GM19324 (cell line): ENCODE measurements at regions not wholly inside any gene's neighbourhood (a gene's known extent, or its start where the extent isn't known, plus 50 kb on each side); places are given as distances from the start of the nearest gene placed in this dataset.

Experiments used
- ATAC-seq: cut with Tn5 transposase; IDR thresholded peaks from one replicate; pipeline ENCODE4 v1.9.1; 2021; ENCODE audit warnings: mild to moderate bottlenecking, moderate library complexity; ENCODE audit not compliant: unreplicated experiment, low FRiP score

DNA sequence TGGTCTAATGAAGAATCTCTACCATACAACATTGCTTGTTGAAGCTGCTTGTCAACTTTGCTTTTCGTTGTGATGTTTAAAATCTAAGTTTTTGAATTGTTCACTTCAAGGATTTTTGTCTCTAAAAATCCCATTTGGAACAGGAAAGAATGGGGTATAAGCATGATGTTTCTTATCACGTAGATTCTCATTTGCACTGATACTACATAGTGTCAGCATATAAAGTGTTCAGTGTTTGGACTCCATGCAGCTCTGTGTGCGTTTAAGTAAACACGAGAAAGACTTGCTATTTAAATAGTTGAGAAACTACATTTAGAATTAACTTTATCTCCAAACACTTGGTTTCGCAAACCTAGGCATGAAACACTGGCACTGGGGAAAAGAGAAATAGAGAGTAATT, 452.5 kb downstream of the NKX6-1 start:
- no peak for ATAC-seq

DNA sequence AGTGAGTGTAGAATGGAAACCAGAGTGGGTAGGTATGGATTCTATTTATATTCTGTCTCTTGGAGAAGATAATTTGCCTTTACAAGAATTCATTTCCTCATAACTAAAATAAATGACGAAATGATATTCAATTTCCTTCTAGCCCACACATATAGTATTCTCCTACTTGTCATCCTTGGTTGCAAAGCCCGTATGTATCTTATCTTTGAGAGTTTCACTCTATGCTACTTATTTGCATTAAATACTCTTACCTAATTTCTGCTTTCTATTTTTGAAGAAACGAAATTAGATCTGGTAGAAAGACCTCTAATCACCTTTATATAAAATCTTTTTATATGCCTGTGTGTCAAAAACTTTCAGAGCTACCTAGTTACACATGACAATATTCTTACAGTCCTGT, 457.7 kb downstream of the NKX6-1 start:
- ATAC-seq: no peak

DNA sequence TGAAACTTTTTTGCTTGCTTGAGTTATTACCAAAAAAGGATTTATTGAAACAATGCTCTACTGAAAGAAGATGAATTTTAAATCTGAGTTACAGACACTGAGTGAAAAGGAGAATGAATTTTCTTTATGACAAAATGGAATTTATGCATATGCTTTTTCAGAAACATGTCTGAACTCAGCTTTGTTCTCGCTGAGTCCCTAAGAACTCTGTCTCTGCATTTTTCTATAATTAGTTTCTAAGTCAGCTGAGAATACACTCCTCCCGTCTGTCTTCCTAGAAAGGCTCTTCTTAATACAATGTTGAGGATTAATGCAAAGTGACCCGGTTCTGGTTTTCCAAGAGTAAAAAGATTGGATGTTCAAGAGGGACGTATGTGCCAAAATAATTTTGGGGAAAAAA, 463.5 kb downstream of the NKX6-1 start:
- no peak for ATAC-seq

DNA sequence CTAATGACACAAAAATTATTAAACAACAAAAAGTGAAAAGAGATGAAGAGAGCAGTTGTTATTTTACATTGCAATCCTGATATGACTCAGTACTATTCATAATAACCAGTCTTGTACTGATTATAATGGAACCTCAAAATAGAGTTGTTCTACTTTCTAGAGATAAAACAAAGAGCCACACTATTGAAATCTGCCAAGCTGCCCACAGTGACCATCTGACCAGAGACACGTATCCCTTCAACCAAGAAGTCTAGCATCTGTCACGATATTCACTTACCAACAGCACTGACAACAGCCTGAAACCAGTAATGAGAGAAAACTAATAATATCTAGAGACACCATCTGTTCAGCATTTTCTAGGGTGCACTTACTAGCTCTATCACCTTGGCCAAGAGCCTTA, 466.7 kb downstream of the NKX6-1 start:
- no peak for ATAC-seq

DNA sequence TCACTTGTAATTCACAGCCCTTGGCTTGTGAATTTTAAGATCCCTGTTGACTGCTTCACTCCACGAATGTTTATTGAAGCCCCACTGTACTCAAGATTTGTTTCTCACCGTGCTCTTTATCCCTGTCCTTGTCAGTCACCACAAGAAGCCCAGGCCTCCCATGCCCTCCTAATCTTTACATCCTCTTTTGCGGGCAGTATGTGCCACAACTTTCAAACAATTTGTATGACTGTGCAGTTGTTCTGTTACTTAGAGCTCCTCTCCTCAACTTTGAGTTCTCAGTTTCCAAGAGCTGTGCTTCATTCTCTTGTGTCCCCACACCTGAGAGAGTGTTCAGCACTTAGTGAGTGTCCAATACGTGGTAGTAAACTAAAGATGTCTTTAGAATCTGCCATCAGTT, 467.7 kb downstream of the NKX6-1 start:
- no peak for ATAC-seq

DNA sequence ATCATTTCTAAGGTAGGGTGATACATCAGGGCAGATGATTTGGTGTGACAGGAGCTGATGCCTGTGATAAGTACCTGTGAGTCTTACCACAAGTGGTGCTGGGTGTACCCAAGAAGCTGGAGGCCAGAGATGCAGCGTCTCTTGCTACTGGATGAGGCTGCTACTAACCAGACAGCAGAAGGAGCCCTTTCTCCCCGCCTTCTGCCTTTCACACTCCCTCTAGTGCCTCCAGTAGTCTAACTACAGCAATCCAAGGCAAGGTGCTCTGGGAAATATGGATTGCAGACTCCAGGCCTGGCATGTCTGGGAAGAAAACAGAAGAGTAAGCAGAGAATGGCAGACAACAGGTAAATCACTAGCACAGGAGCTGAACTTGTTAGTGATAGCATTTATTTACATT, 470.8 kb downstream of the NKX6-1 start:
- ATAC-seq: no peak

DNA sequence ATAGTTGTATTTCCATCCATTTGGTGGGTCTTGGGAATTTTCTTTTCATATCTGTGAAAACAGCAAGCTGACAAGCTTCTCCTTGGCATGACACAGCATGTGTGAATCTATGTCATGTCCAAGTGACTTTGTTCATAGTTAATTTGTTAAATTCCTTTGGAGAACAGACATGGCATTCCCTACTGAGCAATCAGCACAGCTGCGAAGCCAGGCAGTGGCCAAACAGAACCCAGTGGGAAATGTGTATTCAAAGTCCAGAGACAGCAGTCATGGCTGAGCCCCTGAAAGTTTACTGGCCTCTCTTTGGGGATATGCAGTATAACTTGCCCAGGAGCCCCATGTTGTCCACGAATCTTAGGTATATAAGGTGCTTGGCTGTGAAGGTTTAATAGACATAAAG, 474.7 kb downstream of the NKX6-1 start:
- ATAC-seq: no peak

DNA sequence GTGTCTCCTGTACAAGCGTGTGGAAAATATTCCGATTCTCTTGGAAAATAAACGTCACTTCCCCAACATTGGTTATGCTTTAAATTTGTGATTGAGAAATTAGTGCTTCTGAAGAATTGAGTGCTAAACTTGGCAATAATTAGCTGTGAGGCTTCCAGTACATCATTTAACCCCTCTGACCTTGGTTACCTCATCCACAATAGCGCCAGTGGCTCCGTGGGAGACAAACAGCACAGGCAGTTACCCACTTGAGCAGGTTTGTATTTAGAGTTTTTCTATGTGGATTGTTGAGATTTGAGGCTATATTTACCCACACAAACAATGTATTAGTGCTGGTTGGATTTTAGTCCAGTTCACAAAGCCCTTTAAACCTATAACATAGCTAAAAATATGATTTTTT, 476.5 kb downstream of the NKX6-1 start:
- no peak for ATAC-seq

DNA sequence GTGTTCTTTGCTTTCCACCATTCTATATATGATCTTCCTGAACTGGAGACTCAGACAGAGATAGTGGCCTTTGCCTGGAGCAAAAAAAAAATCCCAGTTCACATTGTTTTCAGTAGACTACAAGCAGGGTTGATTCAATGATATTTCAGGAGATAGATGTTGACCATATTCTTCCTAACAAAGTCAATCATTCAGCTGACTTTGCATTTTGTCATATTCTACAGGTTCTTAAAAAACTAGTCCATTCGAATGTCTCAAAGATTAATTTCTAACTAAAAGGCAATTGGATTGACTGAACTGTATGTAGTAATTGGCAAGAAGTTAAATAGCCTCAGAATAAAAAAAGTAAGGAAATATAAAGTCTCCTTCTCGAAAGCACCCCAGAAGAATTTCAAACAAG, 479.5 kb downstream of the NKX6-1 start:
- ATAC-seq: no peak

DNA sequence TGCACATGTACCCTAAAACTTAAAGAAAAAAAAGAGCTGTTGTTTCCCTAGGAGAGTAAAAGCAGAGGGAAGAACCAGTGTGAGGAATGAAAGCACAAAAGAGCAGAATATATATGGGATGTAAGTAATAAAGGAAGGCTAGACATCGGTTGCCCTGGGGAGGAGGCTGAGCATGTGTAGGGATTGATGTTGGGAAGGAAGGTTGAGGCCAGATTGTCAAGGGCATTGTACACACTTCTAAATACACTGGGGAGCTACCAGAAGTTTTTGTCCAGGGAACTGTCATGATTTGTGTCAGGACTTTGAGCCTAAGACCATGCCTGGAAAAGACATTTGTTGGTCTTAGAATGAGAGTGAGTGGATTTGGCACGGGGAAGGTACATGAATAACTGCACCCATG, 467.1 kb downstream of the GPAT3 start:
- no peak for ATAC-seq

DNA sequence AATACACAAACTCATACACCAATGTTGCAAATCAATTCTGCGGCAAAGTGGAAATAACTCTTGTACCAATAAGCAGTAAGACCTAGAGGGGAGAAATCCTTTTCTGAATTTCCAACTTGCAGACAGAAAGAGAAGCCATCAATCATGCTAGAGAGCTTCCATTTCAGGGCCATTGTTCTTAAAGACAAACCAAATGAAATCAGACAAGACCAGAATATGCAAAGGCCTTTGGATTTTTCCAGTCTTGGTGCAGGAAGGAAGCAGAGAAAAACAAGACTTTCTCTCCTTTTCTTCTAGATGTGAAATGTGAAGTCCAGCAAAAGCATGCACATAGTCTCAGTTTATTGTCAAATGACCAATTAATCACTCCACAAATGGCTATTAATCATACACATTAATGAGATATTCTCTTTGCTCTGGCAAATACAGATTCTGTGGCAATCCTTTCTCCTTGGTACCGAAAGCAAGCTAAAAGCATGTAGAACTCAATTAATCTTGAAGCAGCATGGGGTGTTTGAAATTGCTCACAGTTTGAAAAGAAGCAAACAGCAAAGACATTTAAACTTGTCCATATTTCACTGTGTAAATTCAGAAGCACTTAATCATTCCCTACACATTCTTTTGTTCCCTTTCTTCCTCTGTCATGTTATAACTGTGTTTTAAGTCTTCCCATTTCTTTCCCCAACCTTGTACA, 466.1 kb downstream of the GPAT3 start:
- no peak for ATAC-seq

DNA sequence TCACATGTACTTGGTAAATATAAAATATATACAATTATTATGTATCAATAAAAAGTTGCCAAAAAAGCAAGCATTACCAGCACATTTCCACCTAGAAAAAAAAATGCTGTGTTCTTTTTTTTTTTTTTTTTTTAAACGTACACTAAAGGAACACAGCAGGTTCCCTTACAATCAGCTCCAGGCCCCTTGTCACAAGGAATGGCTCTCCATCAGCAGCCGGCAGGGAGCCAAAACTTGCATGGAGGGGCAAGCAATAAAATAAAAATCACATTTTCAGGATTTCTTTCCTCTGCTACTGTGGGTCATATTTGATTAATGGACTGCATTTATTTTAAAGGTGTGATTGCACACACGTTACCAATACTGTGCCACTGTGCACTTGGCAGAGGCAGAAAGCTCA, 460.3 kb downstream of the GPAT3 start:
- ATAC-seq: no peak

DNA sequence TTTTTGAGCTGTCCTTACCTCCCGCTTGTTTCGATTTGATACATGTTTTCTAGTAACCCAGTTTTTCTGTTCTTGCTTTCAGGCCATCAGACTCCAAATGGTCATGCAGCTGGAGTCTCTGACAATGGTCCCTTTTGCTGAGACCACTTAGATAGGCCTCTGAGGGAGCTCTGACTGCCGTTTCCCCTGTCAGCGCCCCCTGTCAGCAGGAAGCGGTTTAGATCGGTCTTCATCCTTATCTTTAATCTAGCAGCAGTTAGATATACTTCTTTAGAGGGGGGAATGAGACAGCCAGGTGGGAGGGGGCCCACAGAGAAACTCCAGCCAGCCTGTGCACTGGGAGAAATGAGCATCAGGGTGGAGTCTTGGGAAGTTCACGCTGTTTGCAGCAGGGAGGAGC, 457.9 kb downstream of the GPAT3 start:
- no peak for ATAC-seq

DNA sequence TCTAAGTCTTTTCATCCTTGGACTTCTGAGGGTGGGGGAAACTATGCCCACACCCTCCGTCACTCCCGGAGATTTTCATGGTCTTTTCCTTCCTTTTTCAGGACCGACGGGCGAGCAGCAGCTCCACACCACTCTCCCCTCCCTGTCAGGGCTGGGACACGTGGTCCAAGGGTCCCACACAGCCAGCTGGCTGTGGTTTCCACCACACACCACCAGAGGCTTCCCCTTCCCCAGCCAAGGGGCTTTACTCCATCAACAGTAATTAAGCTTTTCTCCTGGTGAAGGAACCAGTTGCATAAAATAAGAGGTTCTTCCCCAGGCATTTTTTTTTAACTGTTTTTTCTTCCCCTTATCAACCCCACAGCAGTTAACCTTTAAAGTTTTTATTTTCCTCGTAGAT, 453.9 kb downstream of the GPAT3 start:
- no peak for ATAC-seq

DNA sequence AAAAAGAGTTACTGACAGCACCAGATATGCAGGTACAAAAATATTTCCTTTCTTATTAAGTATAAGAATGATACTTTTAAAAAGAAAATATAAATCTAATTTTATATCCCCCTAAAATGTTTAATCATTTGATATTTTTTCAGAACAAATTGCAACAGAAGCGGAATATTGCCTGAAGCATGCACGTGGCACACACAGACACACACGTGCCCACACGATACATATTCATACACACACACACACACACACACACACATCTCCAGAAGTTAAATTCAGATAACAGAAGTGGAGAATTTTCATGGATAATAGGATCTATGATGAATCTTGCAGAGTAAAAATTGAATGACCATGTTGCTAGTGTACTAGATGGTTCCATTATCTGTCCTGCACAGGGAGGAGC, 445.2 kb downstream of the GPAT3 start:
- no peak for ATAC-seq

DNA sequence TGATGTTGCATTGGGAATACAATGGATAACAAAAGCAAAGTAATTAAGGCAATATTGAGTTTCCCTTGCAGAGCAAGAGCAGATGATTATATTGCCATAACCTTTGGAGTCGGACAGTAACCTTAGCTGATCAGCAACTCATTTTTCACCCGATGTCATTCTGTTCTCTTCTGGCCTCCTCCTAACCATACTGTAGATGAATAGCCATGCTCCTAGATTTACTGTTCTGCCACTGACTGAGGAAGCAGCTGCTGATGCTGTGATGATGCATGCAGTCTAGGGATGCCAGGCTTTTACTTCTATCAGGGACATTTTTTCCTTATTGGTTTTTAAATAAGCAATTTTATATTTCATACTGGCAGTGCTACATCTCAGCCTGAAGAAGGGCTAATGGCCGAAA, 443.9 kb downstream of the GPAT3 start:
- ATAC-seq: no peak

DNA sequence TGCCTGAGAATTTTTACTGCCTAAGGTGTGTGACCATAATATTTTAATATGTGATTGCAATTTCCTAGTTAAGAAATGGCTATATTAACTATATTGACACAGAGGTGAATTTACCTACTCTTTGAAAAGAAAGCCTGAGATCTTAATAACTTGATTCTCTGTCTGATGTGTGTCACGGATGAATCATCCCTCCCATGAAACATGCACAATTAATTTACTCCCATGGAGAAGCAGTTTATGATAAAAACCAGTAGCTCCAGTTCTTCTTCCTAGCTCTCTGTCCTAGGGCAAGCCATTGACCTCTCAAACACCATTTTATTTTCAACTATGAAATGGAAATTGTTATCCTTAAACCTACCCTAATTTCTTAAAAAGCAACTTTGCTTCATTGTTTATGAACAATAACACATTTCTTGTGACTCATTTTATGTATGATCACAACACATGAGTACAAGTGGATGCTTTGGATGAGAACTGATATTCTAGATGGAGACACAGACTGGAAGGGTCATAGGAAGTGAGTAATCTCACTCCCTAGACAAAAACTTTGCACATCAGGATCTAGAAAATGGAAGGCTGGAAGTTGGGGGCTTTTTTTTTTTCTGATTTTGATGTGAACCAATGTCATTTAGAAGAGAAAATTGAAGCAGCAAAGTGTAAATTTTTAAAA, 438.3 kb downstream of the GPAT3 start:
- ATAC-seq: no peak

DNA sequence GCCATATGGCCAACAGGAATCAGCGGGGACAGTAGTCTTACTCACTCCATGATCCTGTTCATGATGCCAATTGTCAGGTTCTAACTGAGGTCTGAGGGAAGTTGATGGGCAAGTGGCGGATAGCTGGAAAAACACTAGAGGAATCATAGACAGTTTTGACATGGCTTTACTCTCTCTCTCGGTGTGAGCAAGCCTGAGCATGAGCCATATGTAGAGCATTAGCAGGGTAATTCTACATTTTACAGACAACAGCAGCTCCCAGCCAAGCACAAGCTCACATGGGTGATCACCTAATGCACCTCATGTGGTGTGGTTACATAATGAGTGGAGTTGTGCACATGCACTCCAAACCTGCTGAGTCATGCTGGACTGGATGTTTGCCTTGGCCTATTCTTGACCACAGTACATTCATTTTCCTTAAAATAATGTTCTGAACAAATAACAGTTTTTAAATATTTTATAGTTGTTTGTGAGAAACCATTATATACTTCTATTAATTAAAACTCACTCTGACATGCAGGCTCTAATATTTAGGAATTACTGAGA, 429.2 kb downstream of the GPAT3 start:
- no peak for ATAC-seq

DNA sequence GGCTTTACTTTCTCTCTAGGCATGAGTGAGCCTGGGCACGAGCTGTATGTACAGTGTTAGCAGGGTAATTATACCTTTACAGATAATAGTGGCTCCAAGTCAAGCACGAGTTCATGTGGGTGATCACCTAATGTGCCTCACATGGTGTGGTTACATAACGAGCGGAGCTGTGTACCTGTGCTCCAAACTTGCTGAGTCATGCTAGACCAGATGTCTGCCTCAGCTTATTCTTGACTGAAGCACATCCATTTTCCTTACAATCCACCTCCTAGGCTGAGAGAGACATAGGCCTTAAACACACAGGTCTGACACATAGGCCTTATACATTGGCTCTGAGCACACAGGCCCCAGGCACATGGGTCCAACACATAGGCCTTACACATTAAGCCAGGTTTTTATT, 426.6 kb downstream of the GPAT3 start:
- no peak for ATAC-seq

DNA sequence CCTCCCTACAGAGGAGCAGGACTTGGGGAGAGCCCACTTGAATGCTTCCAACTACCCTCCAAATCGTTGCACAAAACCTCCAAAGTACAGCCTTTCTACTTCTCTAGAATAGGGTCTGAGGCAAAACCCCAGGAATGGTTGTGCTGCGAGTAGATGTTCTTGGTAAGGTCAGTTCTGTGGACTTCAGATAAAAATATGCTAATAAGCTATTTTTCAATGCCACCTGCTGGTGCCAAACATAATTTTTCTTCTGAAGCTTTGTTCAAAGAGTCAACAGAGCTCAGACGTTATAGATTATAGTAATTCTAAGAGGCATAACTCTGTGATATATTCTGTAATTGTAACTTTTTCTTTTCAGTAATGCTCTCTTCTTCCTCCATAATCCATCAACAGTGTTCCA, 425.7 kb downstream of the GPAT3 start:
- ATAC-seq: no peak

DNA sequence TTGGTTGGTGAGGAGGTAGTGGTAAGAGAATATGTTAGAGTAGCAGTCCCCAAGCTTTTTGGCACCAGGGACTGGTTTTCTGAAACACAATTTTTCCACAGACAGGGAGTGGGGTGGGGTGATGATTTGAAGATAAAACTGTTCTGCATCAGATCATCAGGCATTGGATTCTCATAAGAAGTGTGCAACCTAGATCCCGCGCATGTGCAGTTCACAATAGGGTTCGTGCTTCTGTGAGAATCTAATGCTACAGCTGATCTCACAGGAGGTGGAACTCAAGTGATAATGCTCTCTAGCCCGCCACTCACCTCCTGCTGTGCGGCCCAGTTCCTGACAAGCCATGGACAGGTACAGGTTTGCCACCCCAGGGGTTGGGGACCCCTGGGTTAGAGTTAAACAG, 423.3 kb downstream of the GPAT3 start:
- no peak for ATAC-seq

DNA sequence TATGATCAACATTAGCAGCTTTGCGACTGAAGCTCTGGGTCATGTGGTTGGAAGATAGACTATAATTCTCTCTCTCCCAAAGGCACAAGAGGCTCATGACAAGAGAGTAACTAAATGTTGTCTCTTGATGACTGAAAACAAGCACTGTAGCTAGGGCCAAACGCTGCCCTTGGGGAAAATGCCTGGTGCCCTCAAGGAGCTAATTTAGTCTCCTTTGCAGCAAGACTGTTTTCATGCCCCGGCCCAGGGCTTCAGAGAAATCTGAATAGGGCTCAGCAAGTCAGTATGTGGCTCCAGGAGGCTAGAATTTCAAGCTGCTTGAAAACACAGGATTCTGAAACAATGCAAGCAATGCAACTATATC, 411.9 kb downstream of the GPAT3 start:
- ATAC-seq: no peak
